Smooth muscle cell (in vitro differentiated cells): ENCODE measurements at regions not wholly inside any gene's neighbourhood (a gene's known extent, or its start where the extent isn't known, plus 50 kb on each side); places are given as distances from the start of the nearest gene placed in this dataset.

ENCODE experiments used
- DNase-seq: peaks from one replicate; lab custom pipeline; 2025; ENCODE audit not compliant: unreplicated experiment; lab: John Stamatoyannopoulos, UW
- H2AFZ ChIP-seq: fragments of 200-600 bp; sonication (generic); 2 replicates; pipeline ENCODE4 v1.6.0; 2016; ENCODE audit warnings: antibody characterized with exemption, low read depth, mild to moderate bottlenecking
- H3F3A ChIP-seq: fragments of 200-600 bp; sonication (generic); 2 replicates; pipeline ENCODE4 v1.6.0; 2017; ENCODE audit warnings: antibody characterized with exemption, low read depth
- H3K27ac ChIP-seq: fragments of 200-600 bp; sonication (generic); 2 replicates; pipeline ENCODE4 v1.5.1; 2016; ENCODE audit warnings: low read depth, mild to moderate bottlenecking
- H3K27me3 ChIP-seq: fragments of 200-600 bp; sonication (generic); 2 replicates; pipeline ENCODE4 v1.6.1; 2016; ENCODE audit warnings: low read depth, mild to moderate bottlenecking
- H3K36me3 ChIP-seq: fragments of 200-600 bp; sonication (generic); 2 replicates; pipeline ENCODE4 v1.5.1; 2016; ENCODE audit warnings: low read depth
- H3K4me1 ChIP-seq: fragments of 200-600 bp; sonication (generic); 2 replicates; pipeline ENCODE4 v1.5.1; 2016; ENCODE audit warnings: low read depth
- H3K4me2 ChIP-seq: fragments of 200-600 bp; sonication (generic); 2 replicates; pipeline ENCODE4 v1.6.0; 2016; ENCODE audit warnings: mild to moderate bottlenecking
- H3K4me3 ChIP-seq: fragments of 200-600 bp; sonication (generic); 2 replicates; pipeline ENCODE4 v1.5.1; 2016; ENCODE audit warnings: mild to moderate bottlenecking
- H3K79me2 ChIP-seq: fragments of 200-600 bp; sonication (generic); 2 replicates; pipeline ENCODE4 v1.6.0; 2016; ENCODE audit warnings: low read depth, mild to moderate bottlenecking
- H3K9ac ChIP-seq: fragments of 200-600 bp; sonication (generic); 2 replicates; pipeline ENCODE4 v1.6.0; 2016; ENCODE audit warnings: low read depth
- H3K9me3 ChIP-seq: fragments of 200-600 bp; sonication (generic); replicated peaks from 2 replicates; pipeline ENCODE4 v1.5.1; 2016; ENCODE audit warnings: low read depth
- H4K20me1 ChIP-seq: fragments of 200-600 bp; sonication (generic); 2 replicates; pipeline ENCODE4 v1.6.0; 2016; ENCODE audit warnings: low read depth
- WGBS: methylation state at CpG from one replicate; pipeline ENCODE4 v1.1.7; 2016; ENCODE audit warnings: low lambda C conversion rate; 5-methylcytosine and 5-hydroxymethylcytosine counted together
- TF ChIP-seq, protein P1 (sequence below): fragments of 200-600 bp; sonication (generic); IDR thresholded peaks from 2 replicates; pipeline ENCODE4 v1.5.1; 2017; ENCODE audit warnings: borderline replicate concordance, mild to moderate bottlenecking, antibody characterized with exemption; ENCODE audit not compliant: insufficient read depth, poor library complexity, severe bottlenecking

DNA sequence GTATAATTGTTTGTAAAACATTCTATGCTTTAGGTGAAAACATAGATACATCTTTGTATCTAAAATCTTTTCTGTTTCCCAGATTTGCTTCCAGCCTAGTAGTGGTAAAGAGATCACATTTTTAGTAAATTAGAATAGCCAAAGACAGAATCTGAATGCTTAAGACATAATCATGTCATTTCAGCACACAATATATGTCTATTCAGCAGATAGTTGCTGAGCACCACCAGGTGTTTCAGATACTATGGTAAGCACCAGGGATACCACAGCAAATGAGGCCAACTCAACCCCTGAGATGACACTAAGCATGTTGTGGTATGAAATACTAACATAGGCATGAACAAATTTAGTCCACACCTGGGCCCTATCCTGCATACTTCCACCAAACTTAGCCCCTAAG lies 195.2 kb upstream of the SOX14 start:
- no peak overlapping the region for H3K27ac ChIP-seq
- no peaks in the 10 kb centered on the region for H4K20me1 ChIP-seq
- H3K4me1 ChIP-seq = no peaks in the 10 kb centered on the region
- no peaks in the 10 kb centered on the region for H3K79me2 ChIP-seq
- no peak overlapping the region for H2AFZ ChIP-seq
- H3K9ac ChIP-seq = no peak overlapping the region
- H3K9me3 ChIP-seq = no peaks in the 10 kb centered on the region
- no peak overlapping the region for H3K4me3 ChIP-seq
- no peak overlapping the region for H3K4me2 ChIP-seq
- no peaks in the 10 kb centered on the region for H3K36me3 ChIP-seq
- no peaks in the 10 kb centered on the region for H3K27me3 ChIP-seq
- DNase-seq = no peak
- H3F3A ChIP-seq = no peaks in the 10 kb centered on the region
- TF ChIP-seq, protein P1, sequence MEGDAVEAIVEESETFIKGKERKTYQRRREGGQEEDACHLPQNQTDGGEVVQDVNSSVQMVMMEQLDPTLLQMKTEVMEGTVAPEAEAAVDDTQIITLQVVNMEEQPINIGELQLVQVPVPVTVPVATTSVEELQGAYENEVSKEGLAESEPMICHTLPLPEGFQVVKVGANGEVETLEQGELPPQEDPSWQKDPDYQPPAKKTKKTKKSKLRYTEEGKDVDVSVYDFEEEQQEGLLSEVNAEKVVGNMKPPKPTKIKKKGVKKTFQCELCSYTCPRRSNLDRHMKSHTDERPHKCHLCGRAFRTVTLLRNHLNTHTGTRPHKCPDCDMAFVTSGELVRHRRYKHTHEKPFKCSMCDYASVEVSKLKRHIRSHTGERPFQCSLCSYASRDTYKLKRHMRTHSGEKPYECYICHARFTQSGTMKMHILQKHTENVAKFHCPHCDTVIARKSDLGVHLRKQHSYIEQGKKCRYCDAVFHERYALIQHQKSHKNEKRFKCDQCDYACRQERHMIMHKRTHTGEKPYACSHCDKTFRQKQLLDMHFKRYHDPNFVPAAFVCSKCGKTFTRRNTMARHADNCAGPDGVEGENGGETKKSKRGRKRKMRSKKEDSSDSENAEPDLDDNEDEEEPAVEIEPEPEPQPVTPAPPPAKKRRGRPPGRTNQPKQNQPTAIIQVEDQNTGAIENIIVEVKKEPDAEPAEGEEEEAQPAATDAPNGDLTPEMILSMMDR = no peak

DNA sequence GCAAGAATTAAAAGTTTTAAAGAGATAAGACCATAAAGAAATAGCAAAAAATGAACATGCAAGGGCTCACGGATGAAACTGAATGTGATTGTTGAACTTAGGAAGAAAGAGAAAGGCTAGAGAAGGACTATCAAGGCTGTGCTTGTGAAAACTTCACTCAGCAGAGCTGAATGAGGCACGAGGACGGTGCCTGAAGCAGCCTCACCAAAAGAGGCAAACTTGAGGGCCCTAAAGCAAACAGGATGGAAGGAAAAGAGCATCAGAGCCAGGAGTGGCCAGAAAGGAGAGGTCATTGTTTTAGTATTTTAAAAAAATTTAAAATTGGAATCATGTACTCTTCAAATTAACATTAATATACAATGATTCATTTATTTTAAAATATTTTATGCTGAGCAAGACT lies 191.2 kb upstream of the SOX14 start:
- H3K9me3 ChIP-seq = no peaks in the 10 kb centered on the region
- no peaks in the 10 kb centered on the region for H4K20me1 ChIP-seq
- no peak overlapping the region for H2AFZ ChIP-seq
- TF ChIP-seq, protein P1 = no peak
- H3F3A ChIP-seq = no peaks in the 10 kb centered on the region
- H3K79me2 ChIP-seq = no peaks in the 10 kb centered on the region
- H3K4me1 ChIP-seq = no peaks in the 10 kb centered on the region
- no peak overlapping the region for H3K4me2 ChIP-seq
- no peak for DNase-seq
- H3K27me3 ChIP-seq = no peaks in the 10 kb centered on the region
- H3K36me3 ChIP-seq = no peaks in the 10 kb centered on the region
- WGBS = 88% methylated on average over 3 of the region's 3 CpGs
- no peak overlapping the region for H3K9ac ChIP-seq
- no peak overlapping the region for H3K27ac ChIP-seq
- no peak overlapping the region for H3K4me3 ChIP-seq

DNA sequence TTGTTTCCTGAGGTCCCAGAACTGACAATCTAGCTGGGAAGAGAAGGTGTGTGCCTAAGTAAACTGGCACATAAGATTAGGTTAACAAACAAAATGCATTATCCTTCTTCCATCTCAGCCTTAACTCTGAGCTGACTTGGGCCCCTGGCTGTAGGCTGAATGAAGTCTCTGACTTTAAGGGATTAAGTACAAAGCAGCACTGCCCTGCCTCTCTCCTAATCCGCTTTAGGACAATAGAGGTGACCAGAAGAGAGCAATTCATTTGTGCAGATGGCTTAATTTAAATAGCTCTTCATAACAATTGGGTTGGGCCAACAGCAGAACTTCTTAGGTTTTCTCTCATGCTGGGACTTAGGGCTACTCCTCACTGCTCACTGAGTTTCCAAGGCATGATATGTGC lies 181.6 kb upstream of the SOX14 start:
- Histone ChIP-seq H3K4me1 (peaks cover 9% of the 10 kb centered on the region), H3K4me3 (no peak overlapping the region), H3K4me2 (no peak overlapping the region), H3K27ac (no peak overlapping the region), H2AFZ (no peak overlapping the region), H3K36me3 (no peaks in the 10 kb centered on the region), H3K27me3 (no peaks in the 10 kb centered on the region), H4K20me1 (no peaks in the 10 kb centered on the region), H3K79me2 (no peaks in the 10 kb centered on the region), H3F3A (no peaks in the 10 kb centered on the region), H3K9me3 (no peaks in the 10 kb centered on the region), H3K9ac (no peak overlapping the region)
- 50% methylated on average over 1 of the region's 1 CpG for WGBS
- DNase-seq = no peak
- TF ChIP-seq, protein P1 = no peak

DNA sequence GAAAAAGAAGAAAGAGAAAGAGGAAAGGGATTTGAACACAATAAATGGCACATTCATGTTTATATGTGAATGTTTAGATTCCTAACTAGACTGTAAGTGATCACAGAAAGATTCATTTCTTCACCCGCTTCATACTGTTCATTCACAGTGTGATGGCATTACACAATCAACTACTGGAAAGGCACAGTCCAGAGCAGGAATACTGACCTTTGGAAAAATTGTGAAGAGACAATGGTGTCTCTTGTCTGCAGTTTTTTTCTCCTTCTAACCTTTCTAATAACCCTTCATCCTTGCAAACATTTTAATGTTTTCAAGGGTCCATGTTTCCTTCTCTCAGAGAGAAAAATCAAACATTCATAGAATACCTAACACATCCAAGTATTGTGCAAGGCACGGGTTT lies 180.9 kb upstream of the SOX14 start:
- H3K36me3 ChIP-seq = no peaks in the 10 kb centered on the region
- H2AFZ ChIP-seq = no peak overlapping the region
- DNase-seq = no peak
- H3K79me2 ChIP-seq = no peaks in the 10 kb centered on the region
- peaks cover 9% of the 10 kb centered on the region for H3K4me1 ChIP-seq
- H3K27ac ChIP-seq = no peak overlapping the region
- no peak overlapping the region for H3K4me2 ChIP-seq
- TF ChIP-seq, protein P1 = no peak
- WGBS = 95% methylated on average over 2 of the region's 2 CpGs
- no peaks in the 10 kb centered on the region for H3K27me3 ChIP-seq
- H3K9ac ChIP-seq = no peak overlapping the region
- no peaks in the 10 kb centered on the region for H3F3A ChIP-seq
- H3K4me3 ChIP-seq = no peak overlapping the region
- no peaks in the 10 kb centered on the region for H4K20me1 ChIP-seq
- H3K9me3 ChIP-seq = no peaks in the 10 kb centered on the region
